ENCODE measurements at regions not wholly inside any gene's neighbourhood (a gene's known extent, or its start where the extent isn't known, plus 50 kb on each side); places are given as distances from the start of the nearest gene placed in this dataset.
A peak's percentile ranks its signal among the peaks of the same experiment; 100 is the strongest.
"Not testable (repeated sequence)": the region's sequence is repeated elsewhere in the genome, so short reads cannot be mapped to it uniquely, and the experiment has no call there.

GRCh38 chr5:89055695-89056085 is 172.7 kb upstream of the MEF2C start:
- DNase-seq = no peak

- no peak for DNase-seq
Observed at GRCh38 chr5:89055015-89055694, 172.2 kb upstream of the MEF2C start.

- no peak for DNase-seq
Observed at GRCh38 chr5:89053547-89053946, 170.6 kb upstream of the MEF2C start.

DNA sequence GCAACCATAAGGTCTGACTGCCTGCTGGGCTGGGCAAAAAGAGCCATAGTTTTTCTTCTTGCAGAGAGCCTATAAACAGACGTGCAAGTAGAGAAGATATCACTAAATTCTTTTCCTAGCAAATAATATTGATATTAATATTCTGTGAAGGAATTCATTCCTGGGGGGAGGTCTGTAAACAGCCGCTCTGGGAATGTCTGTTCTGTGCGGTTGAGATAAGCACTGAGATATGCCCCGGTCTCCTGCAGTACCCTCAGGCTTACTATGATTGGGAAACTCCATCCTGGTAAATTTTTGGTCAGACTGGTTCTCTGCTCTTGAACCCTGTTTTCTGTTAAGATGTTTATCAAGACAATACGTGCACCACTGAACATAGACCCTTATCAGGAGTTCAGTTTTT is 167.1 kb upstream of the MEF2C start:
- not testable (repeated sequence) for DNase-seq

GRCh38 chr5:89047571-89047970 is 164.6 kb upstream of the MEF2C start:
- DNase-seq = no peak

DNA sequence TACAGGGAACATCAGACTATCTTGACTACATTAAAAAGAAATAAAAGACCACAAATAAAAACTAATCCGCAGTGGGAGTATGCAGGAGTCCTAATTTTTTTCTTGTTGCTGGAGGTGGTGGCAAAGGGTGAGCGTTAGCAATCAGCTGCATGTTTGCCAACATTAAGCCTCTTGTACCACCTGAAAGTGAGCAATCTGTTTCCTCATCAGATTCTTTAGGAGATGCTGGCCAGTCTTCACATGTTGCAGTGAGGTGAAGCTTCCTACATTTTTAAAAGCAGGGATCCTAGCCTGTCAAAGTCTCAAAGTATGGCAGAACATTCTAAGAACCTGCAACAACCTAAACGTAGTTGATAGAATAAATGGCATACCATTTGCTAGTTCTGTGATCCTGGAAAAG is 162.2 kb upstream of the MEF2C start:
- DNase-seq = no peak

DNA sequence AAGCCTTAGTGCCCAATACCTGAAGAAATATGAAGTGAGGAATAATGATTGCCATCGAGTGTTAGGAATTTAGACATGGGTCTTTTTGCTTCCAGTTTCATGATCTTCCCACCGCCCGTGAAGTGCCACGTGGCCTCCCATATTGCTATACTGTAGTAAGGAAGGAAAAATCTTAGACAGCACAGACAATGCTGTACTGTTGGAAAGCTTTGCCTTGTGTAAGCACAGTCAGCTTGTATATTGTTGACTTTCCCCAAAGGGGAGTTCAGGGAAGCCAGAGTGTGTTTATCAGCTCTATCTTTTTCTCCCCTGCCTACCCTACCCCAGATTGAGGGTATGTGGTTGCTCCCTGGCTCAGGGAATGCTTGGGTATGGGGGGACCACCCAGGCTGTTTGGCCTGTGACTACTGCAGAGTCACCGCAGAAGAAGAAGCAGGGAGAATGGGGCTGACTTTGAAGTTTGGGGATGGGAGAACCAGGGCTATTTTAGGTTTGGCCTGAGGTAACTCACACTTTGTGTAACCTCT is 161.8 kb upstream of the MEF2C start:
- DNase-seq = no peak

DNA sequence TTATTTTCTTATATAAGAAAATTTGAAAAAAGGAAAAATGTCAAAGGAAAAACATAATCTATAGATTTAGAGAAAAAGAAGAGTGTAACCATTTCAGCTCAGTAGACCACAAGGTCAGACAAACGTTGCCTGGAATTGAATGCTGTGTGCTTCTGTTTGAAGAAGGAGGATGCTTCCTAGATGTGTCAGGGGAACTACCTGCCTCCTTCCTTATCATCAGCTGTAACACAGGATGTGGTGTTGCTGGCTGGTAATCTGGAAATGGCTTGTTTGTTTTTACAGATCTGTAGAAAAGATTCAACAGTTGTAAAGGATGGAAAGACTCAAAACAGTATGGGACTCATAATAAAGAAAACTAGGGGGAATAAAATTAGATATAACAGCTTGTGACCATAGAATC is 160.7 kb upstream of the MEF2C start:
- peak; percentile 13 for DNase-seq

DNA sequence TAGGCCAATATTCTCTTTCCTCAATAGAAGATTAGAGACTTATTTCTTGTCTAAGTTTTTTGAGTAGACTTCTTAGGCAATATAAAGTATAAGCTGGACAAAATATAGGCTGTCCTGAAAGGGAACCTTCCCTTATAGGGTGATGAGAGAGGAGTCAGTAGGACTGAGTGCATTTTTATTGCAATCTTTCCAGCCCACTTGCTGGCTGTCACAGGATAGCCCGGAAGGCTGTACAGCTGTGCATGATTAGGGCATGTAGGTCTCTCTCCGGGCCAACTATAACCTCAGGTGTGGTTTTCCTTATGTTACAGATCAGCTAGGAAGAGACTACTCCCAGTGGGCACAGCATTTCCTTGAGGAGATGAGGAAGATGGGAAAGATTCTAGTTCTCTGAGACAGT is 159.8 kb upstream of the MEF2C start:
- DNase-seq = no peak

DNA sequence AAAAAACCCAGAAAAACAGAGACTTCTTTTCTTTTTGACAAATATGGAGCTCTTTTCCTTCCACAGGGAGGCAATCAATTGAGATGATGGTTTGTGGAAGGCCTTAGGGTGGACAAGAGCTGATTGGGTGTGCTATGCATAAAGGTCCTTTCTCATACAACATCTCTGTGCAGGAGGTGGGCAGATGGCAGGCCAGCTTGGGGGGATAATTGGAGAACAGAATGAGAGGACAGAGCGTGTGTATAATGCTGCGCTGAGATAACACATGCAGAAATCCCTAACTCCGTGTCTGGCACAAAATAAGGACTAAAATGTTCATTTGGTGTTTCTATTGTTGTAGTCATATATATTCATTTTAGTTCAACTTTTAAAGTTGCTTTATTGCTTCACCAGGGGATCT is 159.0 kb upstream of the MEF2C start:
- no peak for DNase-seq

- DNase-seq = no peak
Observed at GRCh38 chr5:89041249-89041779, 158.3 kb upstream of the MEF2C start.

- DNase-seq = no peak
Observed at GRCh38 chr5:89036704-89037489, 153.9 kb upstream of the MEF2C start.

- DNase-seq = no peak
Observed at GRCh38 chr5:89036166-89036565, 153.2 kb upstream of the MEF2C start.

- DNase-seq = no peak
Observed at GRCh38 chr5:89034588-89034987, 151.6 kb upstream of the MEF2C start.

DNA sequence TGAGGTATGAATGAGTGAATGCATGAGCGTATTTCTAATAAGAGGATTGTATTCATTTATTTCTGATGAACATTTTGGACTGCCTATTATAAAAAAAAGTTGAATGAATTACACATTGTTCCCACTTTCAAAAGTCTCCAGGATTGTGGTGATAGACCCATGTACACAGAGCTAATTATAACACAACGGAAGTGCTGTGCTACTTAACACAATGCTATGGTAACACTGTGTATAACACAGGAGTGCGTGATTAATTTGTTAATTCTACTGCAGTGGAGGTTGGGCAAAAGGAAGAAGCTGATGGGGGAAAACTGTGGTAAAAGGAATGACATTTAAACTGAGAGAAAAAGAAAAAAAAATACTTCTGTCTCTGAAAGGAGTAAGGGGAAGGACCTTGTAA is 147.8 kb upstream of the MEF2C start:
- DNase-seq = no peak

DNA sequence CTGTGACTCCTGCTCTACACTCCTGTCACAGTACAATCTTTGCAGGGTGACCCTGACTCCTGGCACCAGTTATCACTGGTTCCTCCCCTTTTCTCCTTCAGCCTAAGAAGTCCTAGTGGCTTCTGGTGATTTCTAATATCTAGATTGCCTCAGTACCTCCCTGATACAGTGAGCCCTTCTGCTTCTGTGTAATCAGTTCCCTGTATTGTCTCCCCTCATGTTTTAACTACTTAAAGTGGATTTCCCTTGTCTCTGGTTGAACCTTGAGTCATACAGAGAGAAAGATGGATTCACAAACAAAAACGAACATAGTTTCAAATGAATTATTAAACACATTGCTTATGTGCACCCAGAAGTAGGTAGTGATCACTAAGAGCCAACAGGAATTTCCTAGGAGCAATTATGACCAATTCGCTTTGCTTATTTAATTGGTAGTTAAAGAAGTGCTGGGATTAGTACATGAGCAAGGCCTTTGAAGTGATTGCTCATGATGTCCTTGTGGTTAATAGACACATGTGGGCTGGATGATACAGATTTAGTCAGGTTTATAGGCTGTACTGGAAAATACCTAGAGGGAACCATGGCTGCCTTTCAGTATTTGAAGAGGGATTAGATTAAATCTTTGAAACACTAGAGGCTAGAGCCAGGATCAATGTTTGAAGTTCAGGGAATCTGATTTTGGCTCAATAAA is 145.8 kb upstream of the MEF2C start:
- no peak for DNase-seq

DNA sequence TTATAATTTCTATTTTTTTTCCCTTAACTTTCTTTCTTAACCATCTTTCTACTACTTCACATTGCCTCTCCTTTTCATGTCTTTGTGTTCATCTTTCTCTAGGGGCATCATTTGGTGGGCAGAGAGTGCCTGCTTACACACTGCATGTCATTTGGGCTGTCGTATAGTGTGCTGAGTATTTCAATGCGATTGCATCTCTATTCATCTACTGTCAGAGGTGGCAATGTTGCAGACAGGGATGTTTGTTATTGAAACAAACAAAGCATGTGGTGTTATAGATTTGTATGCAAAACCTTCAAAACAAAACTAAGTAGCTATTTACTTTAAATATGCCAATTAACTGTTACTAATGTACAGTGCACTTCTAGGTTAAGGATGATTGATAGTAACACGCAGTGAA is 141.1 kb upstream of the MEF2C start:
- no peak for DNase-seq

DNA sequence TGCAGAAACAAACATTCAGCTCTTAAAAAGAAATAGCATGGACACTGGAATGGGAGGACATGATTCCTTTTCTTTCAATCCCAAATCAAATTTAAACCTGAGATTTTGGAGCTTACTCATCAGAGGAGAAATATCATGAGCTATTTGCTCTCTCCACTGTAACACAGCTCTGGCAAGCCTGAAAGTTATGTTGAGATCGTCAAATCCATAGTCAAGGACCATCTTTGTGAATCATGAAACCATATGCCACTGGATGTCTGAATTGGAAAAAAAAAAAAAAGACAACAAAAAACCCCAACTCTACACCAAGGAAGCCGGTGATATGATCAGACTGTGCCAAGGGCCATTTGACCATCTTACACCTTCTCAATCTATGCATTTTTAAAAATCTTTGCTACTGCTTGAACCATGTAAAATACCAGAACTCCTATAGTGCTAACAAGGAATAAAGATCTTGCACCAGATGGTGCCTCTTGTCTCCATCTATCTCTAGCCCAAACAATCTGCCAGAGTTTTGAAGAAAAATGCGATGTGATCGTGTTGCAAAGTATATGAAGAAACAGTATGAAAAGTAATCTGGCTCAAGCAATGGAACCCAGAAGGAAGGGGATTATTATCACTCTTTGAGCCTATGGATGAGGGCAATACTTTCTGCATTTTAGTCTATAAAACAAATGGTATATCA is 138.1 kb upstream of the MEF2C start:
- DNase-seq = no peak

DNA sequence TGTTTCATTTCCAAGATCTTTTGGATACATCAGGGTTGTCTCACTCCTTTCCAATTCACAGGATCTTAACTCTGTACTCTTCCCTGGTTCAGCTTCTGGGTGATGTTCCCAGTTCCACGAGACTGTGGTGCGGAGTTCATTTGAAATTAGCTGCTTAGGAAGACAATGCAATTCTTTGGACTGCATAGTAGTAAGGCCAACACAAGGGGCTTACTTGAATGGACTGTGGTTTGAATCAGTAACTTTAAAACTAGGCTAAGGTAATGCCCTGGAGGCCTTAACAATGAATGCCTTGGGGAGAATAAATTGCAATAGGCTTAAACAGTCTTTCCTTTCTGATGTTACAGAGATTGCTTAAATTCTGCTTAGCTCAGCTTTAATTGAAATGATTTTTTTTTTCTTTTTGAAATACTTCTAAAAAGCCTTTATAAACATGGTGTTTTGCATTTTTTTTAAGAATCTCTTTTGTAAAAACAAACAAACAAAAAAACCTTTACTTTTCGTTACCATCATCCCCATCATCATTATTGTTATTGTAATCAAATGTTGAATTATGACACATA is 133.8 kb upstream of the MEF2C start:
- DNase-seq = no peak

DNA sequence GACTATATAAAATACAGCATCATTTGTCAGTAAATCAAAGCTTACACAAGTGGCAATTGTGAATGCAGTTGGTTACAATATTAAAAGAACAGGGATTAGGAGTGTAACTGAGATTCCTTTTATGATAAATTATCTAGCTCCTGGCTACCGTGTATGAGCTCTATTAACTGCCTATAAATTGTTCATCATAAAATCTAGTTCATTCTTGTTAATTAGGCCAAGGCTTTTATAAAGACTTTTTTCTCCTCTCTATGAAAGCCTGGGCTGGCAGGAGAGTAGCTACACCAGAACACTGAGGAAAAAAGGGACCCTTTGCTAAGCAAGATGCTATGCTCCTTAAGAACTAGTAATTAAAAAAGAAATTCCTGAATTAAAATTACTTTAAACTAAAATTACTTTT is 132.4 kb upstream of the MEF2C start:
- no peak for DNase-seq

GRCh38 chr5:89011778-89012711 is 129.1 kb upstream of the MEF2C start:
- DNase-seq = no peak
